Skeletal muscle tissue (tissue), 3 donors: ENCODE measurements at regions not wholly inside any gene's neighbourhood (a gene's known extent, or its start where the extent isn't known, plus 50 kb on each side); places are given as distances from the start of the nearest gene placed in this dataset.

ENCODE experiments used
- H3K27ac ChIP-seq: one replicate; pipeline ENCODE4 v1.7.0; 2013; ENCODE audit warnings: mild to moderate bottlenecking, low read depth, low read length, inconsistent platforms
- H3K27me3 ChIP-seq, 3 donors: one replicate each; pipeline ENCODE4 v1.7.0; 2013; ENCODE audit warnings: low read length in 3 of 3; ENCODE audit not compliant: control insufficient read depth in 3 of 3, insufficient read depth in 3 of 3
- H3K36me3 ChIP-seq, 3 donors: one replicate each; pipeline ENCODE4 v1.7.0; 2013; ENCODE audit warnings: low read length in 3 of 3; ENCODE audit not compliant: control insufficient read depth in 3 of 3, insufficient read depth in 3 of 3
- H3K4me1 ChIP-seq, 3 donors: one replicate each; pipeline ENCODE4 v1.7.0; 2013; ENCODE audit warnings: low read length in 3 of 3, mild to moderate bottlenecking in 3 of 3; ENCODE audit not compliant: control insufficient read depth in 3 of 3, insufficient read depth in 3 of 3
- H3K4me3 ChIP-seq, 3 donors: one replicate each; pipeline ENCODE4 v1.7.0; 2013; ENCODE audit warnings: low read length in 3 of 3
- H3K9ac ChIP-seq, 3 donors: one replicate each; pipeline ENCODE4 v1.7.0; 2013; ENCODE audit warnings: low read length in 3 of 3, mild to moderate bottlenecking in 3 of 3, moderate library complexity in 2 of 3, low read depth in 1 of 3
- H3K9me3 ChIP-seq, 3 donors: one replicate each; pipeline ENCODE4 v1.7.0; 2013; ENCODE audit warnings: low read length in 3 of 3; ENCODE audit not compliant: control insufficient read depth in 3 of 3
- donor health status: Osteomylitis.

DNA sequence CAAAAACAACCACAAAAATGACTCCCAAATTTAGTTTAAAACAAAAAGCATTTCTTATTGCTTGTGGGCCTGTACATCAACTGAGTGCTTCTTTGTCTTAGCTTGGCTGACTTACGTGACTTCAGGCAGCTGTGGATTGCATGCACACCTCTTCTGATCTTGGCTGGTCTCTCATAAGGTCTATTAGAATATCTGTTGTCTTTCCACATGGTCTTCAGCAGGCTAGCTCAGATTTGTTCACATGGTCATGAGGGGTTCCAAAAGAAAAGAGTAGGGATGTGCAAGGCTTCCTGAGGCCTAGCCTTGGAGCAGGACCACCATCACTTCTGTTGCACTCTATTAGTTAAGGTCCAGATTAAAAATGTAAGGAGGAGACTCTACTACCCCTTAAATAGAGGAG is 120.1 kb downstream of the LRRC70 start:
- H3K4me1 ChIP-seq, result no peaks in the 10 kb centered on the region
- H3K4me3 ChIP-seq, result no peak overlapping the region
- H3K36me3 ChIP-seq, result no peaks in the 10 kb centered on the region
- no peak overlapping the region for H3K27ac ChIP-seq
- H3K9ac ChIP-seq, result no peak overlapping the region
- no peaks in the 10 kb centered on the region for H3K27me3 ChIP-seq
- H3K9me3 ChIP-seq, result no peaks in the 10 kb centered on the region

GRCh38 chr5:62695274-62695673 is 116.7 kb downstream of the LRRC70 start:
- Histone ChIP-seq H3K27me3 (no peaks in the 10 kb centered on the region), H3K9me3 (no peaks in the 10 kb centered on the region), H3K4me3 (no peak overlapping the region), H3K9ac (no peak overlapping the region), H3K4me1 (no peaks in the 10 kb centered on the region), H3K27ac (no peak overlapping the region), H3K36me3 (no peaks in the 10 kb centered on the region)

DNA sequence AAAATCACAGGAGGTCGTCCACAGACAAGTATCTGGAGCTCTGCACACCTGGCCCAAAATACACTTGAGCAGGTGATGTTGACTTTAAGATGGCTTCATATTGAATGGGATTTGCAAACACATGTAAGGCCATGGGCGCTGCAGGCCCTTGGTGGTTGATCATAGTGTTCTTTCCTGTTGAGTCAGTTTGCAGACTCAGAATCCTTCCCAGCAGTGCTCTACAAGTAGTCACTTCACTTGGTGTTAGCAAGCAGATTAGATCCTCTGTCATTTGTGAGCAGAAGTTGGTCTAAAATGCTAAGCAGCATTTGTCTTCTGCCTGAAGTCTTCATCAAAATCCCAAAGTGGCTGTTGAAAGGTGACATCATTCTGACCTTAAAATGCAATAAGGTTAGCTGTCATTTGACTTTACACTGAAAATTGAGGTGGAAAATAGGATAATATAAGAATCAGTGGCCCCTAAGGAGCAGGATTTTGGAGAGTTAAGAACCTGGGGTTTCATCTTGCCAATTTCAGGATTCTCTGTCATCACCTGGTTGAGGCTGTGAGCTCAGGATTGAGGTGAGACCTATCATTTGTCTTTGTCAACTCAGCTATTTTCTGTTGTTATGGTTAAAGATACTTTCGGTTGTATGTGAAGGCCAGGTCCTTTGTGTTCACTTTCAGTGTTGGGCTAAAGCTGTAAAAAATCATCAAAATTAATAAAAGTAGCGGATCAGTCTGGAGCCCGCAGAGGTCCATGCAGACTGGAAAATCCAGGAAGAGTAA is 114.5 kb downstream of the LRRC70 start:
- H3K27me3 ChIP-seq, result no peaks in the 10 kb centered on the region
- no peaks in the 10 kb centered on the region for H3K4me1 ChIP-seq
- no peaks in the 10 kb centered on the region for H3K9me3 ChIP-seq
- H3K9ac ChIP-seq, result no peak overlapping the region
- H3K36me3 ChIP-seq, result no peaks in the 10 kb centered on the region
- no peak overlapping the region for H3K27ac ChIP-seq
- H3K4me3 ChIP-seq, result no peak overlapping the region

GRCh38 chr5:62691946-62692345 is 113.3 kb downstream of the LRRC70 start:
- H3K36me3 ChIP-seq, result no peaks in the 10 kb centered on the region
- H3K9ac ChIP-seq, result no peak overlapping the region
- H3K4me3 ChIP-seq, result no peak overlapping the region

GRCh38 chr5:62690421-62690820 is 111.8 kb downstream of the LRRC70 start:
- Histone ChIP-seq H3K9me3 (no peaks in the 10 kb centered on the region), H3K9ac (no peak overlapping the region), H3K36me3 (no peaks in the 10 kb centered on the region), H3K27ac (no peak overlapping the region), H3K4me1 (no peaks in the 10 kb centered on the region), H3K4me3 (no peak overlapping the region), H3K27me3 (no peaks in the 10 kb centered on the region)

More at GRCh38 chr5:62691946-62692345, 113.3 kb downstream of the LRRC70 start:
- H3K9me3 ChIP-seq, result no peaks in the 10 kb centered on the region
- no peaks in the 10 kb centered on the region for H3K27me3 ChIP-seq
- no peak overlapping the region for H3K27ac ChIP-seq
- H3K4me1 ChIP-seq, result no peaks in the 10 kb centered on the region

DNA sequence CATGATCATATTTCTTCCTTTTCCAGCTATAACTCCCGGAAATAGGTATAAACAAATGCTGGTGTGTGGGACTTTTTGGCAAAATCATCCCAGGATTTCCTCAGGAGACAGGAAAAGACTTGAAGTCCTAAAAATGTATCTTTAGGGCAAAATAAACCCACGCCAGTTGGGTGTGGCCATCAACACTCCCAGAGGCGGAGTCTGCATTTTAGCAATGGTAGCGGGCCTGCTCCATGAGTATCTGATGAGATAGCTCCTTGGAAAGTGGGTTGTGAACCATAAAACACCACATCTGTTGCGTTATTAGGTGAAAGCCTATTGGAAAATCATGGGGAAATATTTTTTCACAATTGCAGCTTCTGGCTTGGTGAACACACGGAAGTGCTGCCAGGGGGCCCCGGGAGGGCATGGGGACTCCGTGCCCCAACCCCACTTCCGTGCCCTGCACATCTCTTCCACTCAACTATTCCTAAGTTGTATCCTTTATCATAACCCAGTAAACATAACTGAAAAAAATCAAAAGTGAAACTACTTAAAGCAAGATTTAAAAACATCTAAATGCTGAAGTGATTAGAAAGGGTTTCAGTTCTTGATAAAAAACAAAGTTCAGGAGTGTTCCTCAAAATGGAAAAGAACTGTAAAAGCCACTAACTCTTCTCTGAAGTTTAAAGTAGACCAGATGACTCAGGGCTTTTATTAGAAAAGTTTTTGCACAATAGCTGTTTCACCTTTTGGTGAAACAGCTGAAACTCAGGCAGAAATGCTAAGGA is 111.2 kb downstream of the LRRC70 start:
- H3K36me3 ChIP-seq, result no peaks in the 10 kb centered on the region
- H3K9me3 ChIP-seq, result no peaks in the 10 kb centered on the region
- no peak overlapping the region for H3K9ac ChIP-seq
- no peaks in the 10 kb centered on the region for H3K4me1 ChIP-seq
- peak overlapping the region in 1 of 3 donors; percentile 29 for H3K4me3 ChIP-seq
- no peaks in the 10 kb centered on the region for H3K27me3 ChIP-seq
- no peak overlapping the region for H3K27ac ChIP-seq

- Histone ChIP-seq H3K27me3 (no peaks in the 10 kb centered on the region), H3K36me3 (no peaks in the 10 kb centered on the region), H3K27ac (no peak overlapping the region)
Measured at GRCh38 chr5:62686692-62687091, 108.1 kb downstream of the LRRC70 start.

DNA sequence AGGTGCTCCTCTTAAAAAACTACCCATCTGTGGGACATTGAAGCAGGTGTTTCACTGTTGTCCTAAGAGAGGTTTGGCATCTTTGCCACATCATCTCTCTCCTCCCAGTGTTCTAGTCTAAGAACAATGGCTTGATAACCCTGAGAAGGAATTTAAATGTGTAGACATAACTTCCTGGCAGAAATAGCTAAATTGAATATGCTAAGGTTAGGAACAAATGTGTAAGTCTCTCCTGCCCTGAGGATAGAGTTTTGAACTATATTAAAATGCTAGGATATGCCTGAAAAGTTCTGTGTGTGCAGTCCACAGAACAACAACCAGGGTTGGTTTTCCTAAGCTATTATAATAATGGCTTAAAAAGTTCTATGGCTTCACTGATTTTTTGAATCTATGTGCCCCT is 106.6 kb downstream of the LRRC70 start:
- Histone ChIP-seq H3K27ac (no peak overlapping the region), H3K4me1 (no peaks in the 10 kb centered on the region), H3K9me3 (peaks cover 0 to 2% (median 0%) of the 10 kb centered on the region in 3 donors), H3K27me3 (no peaks in the 10 kb centered on the region), H3K9ac (no peak overlapping the region), H3K36me3 (no peaks in the 10 kb centered on the region), H3K4me3 (no peak overlapping the region)

More at GRCh38 chr5:62686692-62687091, 108.1 kb downstream of the LRRC70 start:
- Histone ChIP-seq H3K4me1 (no peaks in the 10 kb centered on the region), H3K9ac (no peak overlapping the region), H3K9me3 (no peaks in the 10 kb centered on the region), H3K4me3 (no peak overlapping the region)

- H3K36me3 ChIP-seq, result no peaks in the 10 kb centered on the region
- no peak overlapping the region for H3K9ac ChIP-seq
- H3K27ac ChIP-seq, result no peak overlapping the region
- H3K4me3 ChIP-seq, result no peak overlapping the region
- H3K27me3 ChIP-seq, result no peaks in the 10 kb centered on the region
- H3K9me3 ChIP-seq, result peaks cover 0 to 2% (median 0%) of the 10 kb centered on the region in 3 donors
- no peaks in the 10 kb centered on the region for H3K4me1 ChIP-seq
Measured at GRCh38 chr5:62684310-62684709, 105.7 kb downstream of the LRRC70 start.

- H3K4me3 ChIP-seq, result no peak overlapping the region
- H3K27ac ChIP-seq, result no peak overlapping the region
- H3K36me3 ChIP-seq, result no peaks in the 10 kb centered on the region
- no peaks in the 10 kb centered on the region for H3K27me3 ChIP-seq
- peaks cover 0 to 2% (median 0%) of the 10 kb centered on the region in 3 donors for H3K9me3 ChIP-seq
- H3K9ac ChIP-seq, result no peak overlapping the region
- H3K4me1 ChIP-seq, result no peaks in the 10 kb centered on the region
Measured at GRCh38 chr5:62682059-62682458, 103.4 kb downstream of the LRRC70 start.
